Neural progenitor cell (in vitro differentiated cells): ENCODE measurements at regions not wholly inside any gene's neighbourhood (a gene's known extent, or its start where the extent isn't known, plus 50 kb on each side); places are given as distances from the start of the nearest gene placed in this dataset.

Experiments used
- DNase-seq: peaks from one replicate; pipeline ENCODE4 v3.0.0-alpha.2; 2016; ENCODE audit warnings: low spot score
- H2AFZ ChIP-seq: fragments of 200-600 bp; sonication (generic); replicated peaks from 2 replicates; pipeline ENCODE4 v1.6.1; 2016; ENCODE audit warnings: antibody characterized with exemption
- H3F3A ChIP-seq: fragments of 200-600 bp; sonication (generic); 2 replicates; pipeline ENCODE4 v1.6.1; 2016; ENCODE audit warnings: antibody characterized with exemption, low read depth
- H3K27ac ChIP-seq: fragments of 200-600 bp; sonication (generic); 2 replicates; pipeline ENCODE4 v1.5.1; 2016; ENCODE audit warnings: mild to moderate bottlenecking
- H3K27me3 ChIP-seq: fragments of 200-600 bp; sonication (generic); 2 replicates; pipeline ENCODE4 v1.6.1; 2016; ENCODE audit warnings: mild to moderate bottlenecking, moderate library complexity
- H3K36me3 ChIP-seq: fragments of 200-600 bp; sonication (generic); 2 replicates; pipeline ENCODE4 v1.5.1; 2016
- H3K4me1 ChIP-seq: fragments of 200-600 bp; sonication (generic); 2 replicates; pipeline ENCODE4 v1.6.1; 2016; ENCODE audit warnings: mixed run types
- H3K4me2 ChIP-seq: fragments of 200-600 bp; sonication (generic); 2 replicates; pipeline ENCODE4 v1.6.1; 2016
- H3K4me3 ChIP-seq: fragments of 200-600 bp; sonication (generic); 2 replicates; pipeline ENCODE4 v1.5.1; 2016
- H3K79me2 ChIP-seq: fragments of 200-600 bp; sonication (generic); 2 replicates; pipeline ENCODE4 v1.6.1; 2016; ENCODE audit warnings: low read depth
- H3K9ac ChIP-seq: fragments of 200-600 bp; sonication (generic); 2 replicates; pipeline ENCODE4 v1.6.1; 2016
- H3K9me3 ChIP-seq: fragments of 200-600 bp; sonication (generic); 2 replicates; pipeline ENCODE4 v1.5.1; 2016; ENCODE audit warnings: low read depth
- H4K20me1 ChIP-seq: fragments of 200-600 bp; sonication (generic); 2 replicates; pipeline ENCODE4 v1.6.1; 2016; ENCODE audit warnings: low read depth
- H3K27ac Mint-ChIP-seq: 3 replicates; pipeline ENCODE4 v1.8.0; 2021; ENCODE audit warnings: mixed read lengths
- H3K27me3 Mint-ChIP-seq: 2 replicates; pipeline ENCODE4 v1.8.0; 2022; ENCODE audit warnings: low read depth, mild to moderate bottlenecking, inconsistent platforms, moderate library complexity, mixed read lengths; ENCODE audit not compliant: insufficient read depth
- H3K36me3 Mint-ChIP-seq: 3 replicates; pipeline ENCODE4 v1.8.0; 2021; ENCODE audit warnings: mixed read lengths
- H3K4me1 Mint-ChIP-seq: 3 replicates; pipeline ENCODE4 v1.8.0; 2021; ENCODE audit warnings: mixed read lengths
- H3K4me3 Mint-ChIP-seq: 3 replicates; pipeline ENCODE4 v1.8.0; 2021; ENCODE audit warnings: mild to moderate bottlenecking, moderate library complexity, mixed read lengths
- H3K9me3 Mint-ChIP-seq: 3 replicates; pipeline ENCODE4 v1.8.0; 2020; ENCODE audit warnings: mixed read lengths
- CTCF ChIP-seq: fragments of 200-600 bp; sonication (generic); IDR thresholded peaks from 2 replicates; pipeline ENCODE4 v1.5.1; 2017; ENCODE audit warnings: antibody characterized with exemption, mild to moderate bottlenecking
- EZH2 ChIP-seq: fragments of 200-600 bp; sonication (generic); IDR thresholded peaks from 2 replicates; pipeline ENCODE4 v1.6.1; 2017; ENCODE audit warnings: antibody characterized with exemption, mild to moderate bottlenecking, moderate library complexity
- EZH2phosphoT487 ChIP-seq: fragments of 200-600 bp; sonication (generic); IDR thresholded peaks from 2 replicates; pipeline ENCODE4 v1.6.1; 2017; ENCODE audit warnings: antibody characterized with exemption

GRCh38 chr2:163395602-163396001, 340.2 kb downstream of the FIGN start:
- Histone ChIP-seq H2AFZ (no peak overlapping the region), H3K4me3 (no peak overlapping the region), H3K4me1 (no peaks in the 10 kb centered on the region), H3F3A (no peaks in the 10 kb centered on the region), H3K9ac (no peak overlapping the region), H3K36me3 (no peaks in the 10 kb centered on the region), H3K27ac (no peak overlapping the region), H4K20me1 (no peaks in the 10 kb centered on the region), H3K79me2 (no peaks in the 10 kb centered on the region), H3K4me2 (no peak overlapping the region), H3K9me3 (no peaks in the 10 kb centered on the region), H3K27me3 (no peaks in the 10 kb centered on the region)
- Mint-ChIP-seq H3K4me3 (no peak overlapping the region), H3K4me1 (no peaks in the 10 kb centered on the region), H3K36me3 (no peaks in the 10 kb centered on the region), H3K27ac (no peak overlapping the region), H3K9me3 (no peaks in the 10 kb centered on the region), H3K27me3 (no peaks in the 10 kb centered on the region)
- no peak for TF ChIP-seq CTCF
- TF ChIP-seq EZH2, result no peak
- TF ChIP-seq EZH2phosphoT487, result no peak
- no peak for DNase-seq

GRCh38 chr2:163389838-163390237, 346.0 kb downstream of the FIGN start:
- Mint-ChIP-seq H3K4me1 (no peaks in the 10 kb centered on the region), H3K4me3 (no peak overlapping the region), H3K27me3 (no peaks in the 10 kb centered on the region), H3K27ac (no peak overlapping the region), H3K36me3 (no peaks in the 10 kb centered on the region), H3K9me3 (no peaks in the 10 kb centered on the region)
- Histone ChIP-seq H3K4me1 (no peaks in the 10 kb centered on the region), H3K79me2 (no peaks in the 10 kb centered on the region), H3K4me3 (no peak overlapping the region), H3K9ac (no peak overlapping the region), H3K9me3 (no peaks in the 10 kb centered on the region), H2AFZ (no peak overlapping the region), H3K36me3 (no peaks in the 10 kb centered on the region), H3K27ac (no peak overlapping the region), H3K27me3 (no peaks in the 10 kb centered on the region), H3F3A (no peaks in the 10 kb centered on the region), H4K20me1 (no peaks in the 10 kb centered on the region), H3K4me2 (no peak overlapping the region)
- no peak for DNase-seq
- TF ChIP-seq CTCF (no peak), EZH2phosphoT487 (no peak)

GRCh38 chr2:163375472-163375871, 360.3 kb downstream of the FIGN start:
- H3K79me2 ChIP-seq, result no peaks in the 10 kb centered on the region
- no peaks in the 10 kb centered on the region for H4K20me1 ChIP-seq
- no peaks in the 10 kb centered on the region for H3K36me3 Mint-ChIP-seq
- no peaks in the 10 kb centered on the region for H3K27me3 ChIP-seq
- no peak overlapping the region for H3K4me2 ChIP-seq
- H3K27me3 Mint-ChIP-seq, result peaks cover 3% of the 10 kb centered on the region
- no peak for TF ChIP-seq EZH2phosphoT487
- TF ChIP-seq EZH2, result no peak
- TF ChIP-seq CTCF, result no peak
- no peaks in the 10 kb centered on the region for H3K36me3 ChIP-seq
- H3K4me1 Mint-ChIP-seq, result no peaks in the 10 kb centered on the region
- no peak overlapping the region for H2AFZ ChIP-seq
- H3K9me3 Mint-ChIP-seq, result peaks cover 2% of the 10 kb centered on the region
- no peak overlapping the region for H3K4me3 Mint-ChIP-seq
- no peak overlapping the region for H3K4me3 ChIP-seq
- H3K4me1 ChIP-seq, result no peaks in the 10 kb centered on the region
- no peak for DNase-seq
- no peaks in the 10 kb centered on the region for H3K9me3 ChIP-seq
- no peak overlapping the region for H3K27ac ChIP-seq
- H3K9ac ChIP-seq, result no peak overlapping the region
- H3F3A ChIP-seq, result no peaks in the 10 kb centered on the region
- no peak overlapping the region for H3K27ac Mint-ChIP-seq

- no peaks in the 10 kb centered on the region for H3F3A ChIP-seq
- H3K9me3 ChIP-seq, result no peaks in the 10 kb centered on the region
- no peak overlapping the region for H2AFZ ChIP-seq
- no peaks in the 10 kb centered on the region for H3K79me2 ChIP-seq
- H3K36me3 Mint-ChIP-seq, result no peaks in the 10 kb centered on the region
- H3K4me1 ChIP-seq, result no peaks in the 10 kb centered on the region
- H3K4me3 Mint-ChIP-seq, result no peak overlapping the region
- H3K4me1 Mint-ChIP-seq, result no peaks in the 10 kb centered on the region
- H4K20me1 ChIP-seq, result no peaks in the 10 kb centered on the region
- H3K36me3 ChIP-seq, result no peaks in the 10 kb centered on the region
- H3K9ac ChIP-seq, result no peak overlapping the region
- TF ChIP-seq CTCF (no peak), EZH2phosphoT487 (no peak), EZH2 (no peak)
- no peak overlapping the region for H3K27ac ChIP-seq
- no peak overlapping the region for H3K27ac Mint-ChIP-seq
- H3K4me3 ChIP-seq, result no peak overlapping the region
- H3K27me3 ChIP-seq, result no peaks in the 10 kb centered on the region
- peaks cover 4% of the 10 kb centered on the region for H3K27me3 Mint-ChIP-seq
- peaks cover 2% of the 10 kb centered on the region for H3K9me3 Mint-ChIP-seq
- no peak overlapping the region for H3K4me2 ChIP-seq
- DNase-seq, result no peak
Observed at GRCh38 chr2:163375070-163375469, 360.7 kb downstream of the FIGN start.
